HCT116 (cell line): ENCODE measurements at regions not wholly inside any gene's neighbourhood (a gene's known extent, or its start where the extent isn't known, plus 50 kb on each side); places are given as distances from the start of the nearest gene placed in this dataset.

Experiments used
- ATAC-seq: fragments of 200-7000 bp; cut with Tn5 transposase; 2 replicates; pipeline ENCODE4 v1.9.1; 2020; ENCODE audit warnings: mild to moderate bottlenecking, moderate library complexity
- BruUV-seq: library from RNA; stranded (reverse); fragments of 400-500 nt; replicated peaks from 2 replicates; lab custom pipeline; 2021; lab: Mats Ljungman, UMichigan
- CTCF ChIA-PET: fragments of 300-600 bp; sonication (Branson Sonifier 250); formaldehyde crosslinking; loops from one replicate; lab custom pipeline; 2021; ENCODE audit warnings: antibody characterized with exemption; lab: Charles Lee
- POLR2A ChIA-PET: fragments of 300-600, 350-600 bp; sonication (Branson Sonifier 250); formaldehyde crosslinking; loops from one replicate; lab custom pipeline; 2021; ENCODE audit warnings: antibody characterized with exemption; lab: Charles Lee
- RAD21 ChIA-PET, 2 experiments: fragments of 300-600 bp; sonication (Branson Sonifier 250); formaldehyde crosslinking; loops; one replicate each; lab custom pipeline; 2023; ENCODE audit warnings: low total read pairs in 2 of 2; ENCODE audit not compliant: uncharacterized antibody in 2 of 2, unreplicated experiment in 2 of 2, low non-redundant PET in 1 of 2; lab: Charles Lee
- DNase-seq: peaks from one replicate; pipeline ENCODE4 v3.0.0-alpha.2; 2010; ENCODE audit warnings: low read depth, low spot score
- H2AFZ ChIP-seq: fragments of 200-600 bp; shearing (Covaris generic), sonication (generic); 2 replicates; pipeline ENCODE4 v1.6.1; 2017; ENCODE audit warnings: low read depth, mixed run types, mixed read lengths, antibody characterized with exemption, low read length; ENCODE audit not compliant: poor library complexity, severe bottlenecking
- H3K27ac ChIP-seq: 2 replicates; pipeline ENCODE4 v1.5.1; 2012; ENCODE audit warnings: low read depth, low read length
- H3K27me3 ChIP-seq: fragments of 200-600 bp; sonication (generic); 2 replicates; pipeline ENCODE4 v1.6.1; 2016; ENCODE audit warnings: mixed run types, low read length, mixed read lengths; ENCODE audit not compliant: insufficient read depth
- H3K36me3 ChIP-seq, 2 experiments: fragments of 200-500 bp in 1 of 2; fragments of 200-600 bp in 1 of 2; sonication (Bioruptor generic) in 1 of 2; sonication (generic) in 1 of 2; 2 replicates each; pipeline versions ENCODE4 v1.5.1 to v1.6.1; 2014 to 2016; ENCODE audit warnings: low read length in 2 of 2, inconsistent platforms in 1 of 2, mixed read lengths in 1 of 2, mixed run types in 1 of 2; ENCODE audit not compliant: insufficient read depth in 2 of 2, control insufficient read depth in 1 of 2
- H3K4me1 ChIP-seq, 2 experiments: fragments of 200-600 bp in 1 of 2; sonication (generic) in 1 of 2; 2 replicates each; pipeline versions ENCODE4 v1.5.1 to v1.6.1; 2012 to 2017; ENCODE audit warnings: low read length in 2 of 2, inconsistent platforms in 1 of 2, mild to moderate bottlenecking in 1 of 2, mixed read lengths in 1 of 2, mixed run types in 1 of 2, moderate library complexity in 1 of 2; ENCODE audit not compliant: insufficient read depth in 2 of 2, control insufficient read depth in 1 of 2
- H3K4me2 ChIP-seq: fragments of 200-600 bp; sonication (generic); 2 replicates; pipeline ENCODE4 v1.6.1; 2017; ENCODE audit warnings: mixed run types, low read length, mixed read lengths
- H3K4me3 ChIP-seq, 2 experiments: fragments of 200-600 bp in 1 of 2; sonication (generic) in 1 of 2; replicated peaks in 1 of 2; 2 replicates each; pipeline ENCODE4 v1.5.1; 2011 to 2016; ENCODE audit warnings: low read length in 2 of 2, control low read depth in 1 of 2, low read depth in 1 of 2, mild to moderate bottlenecking in 1 of 2, mixed read lengths in 1 of 2, mixed run types in 1 of 2
- H3K79me2 ChIP-seq: fragments of 200-600 bp; sonication (generic); 2 replicates; pipeline ENCODE4 v1.6.1; 2017; ENCODE audit warnings: mild to moderate bottlenecking, mixed run types, low read length, moderate library complexity, mixed read lengths; ENCODE audit not compliant: insufficient read depth
- H3K9ac ChIP-seq: fragments of 200-600 bp; sonication (generic); 2 replicates; pipeline ENCODE4 v1.6.1; 2016; ENCODE audit warnings: low read length, mixed read lengths
- H3K9me2 ChIP-seq: fragments of 200-600 bp; sonication (generic), shearing (Covaris generic); 2 replicates; pipeline ENCODE4 v1.6.1; 2017; ENCODE audit warnings: mixed run types, mild to moderate bottlenecking, moderate library complexity; ENCODE audit not compliant: insufficient read depth
- H3K9me3 ChIP-seq, 2 experiments: fragments of 200-500 bp in 1 of 2; fragments of 200-600 bp in 1 of 2; sonication (Bioruptor generic) in 1 of 2; sonication (generic) in 1 of 2; 2 replicates each; pipeline ENCODE4 v1.6.1; 2014 to 2017; ENCODE audit warnings: low read length in 2 of 2, mixed read lengths in 2 of 2, inconsistent platforms in 1 of 2, low read depth in 1 of 2, mild to moderate bottlenecking in 1 of 2, mixed run types in 1 of 2, moderate library complexity in 1 of 2; ENCODE audit not compliant: control insufficient read depth in 1 of 2, insufficient read depth in 1 of 2
- H4K20me1 ChIP-seq: fragments of 200-600 bp; sonication (generic), shearing (Covaris generic); 2 replicates; pipeline ENCODE4 v1.6.1; 2017; ENCODE audit warnings: mixed run types, mild to moderate bottlenecking, moderate library complexity; ENCODE audit not compliant: insufficient read depth
- CEBPB ChIP-seq: IDR thresholded peaks from 2 replicates; pipeline ENCODE4 v1.6.1; 2012; ENCODE audit warnings: low read depth
- EZH2 ChIP-seq: fragments of 200-600 bp; sonication (generic); IDR thresholded peaks from 2 replicates; pipeline ENCODE4 v1.6.1; 2017; ENCODE audit warnings: antibody characterized with exemption, mixed run types
- EZH2phosphoT487 ChIP-seq: fragments of 200-600 bp; IDR thresholded peaks from 2 replicates; pipeline ENCODE4 v1.6.1; 2018; ENCODE audit warnings: antibody characterized with exemption, borderline replicate concordance
- POLR2AphosphoS5 ChIP-seq: IDR thresholded peaks from 2 replicates; pipeline ENCODE4 v1.6.1; 2011; ENCODE audit warnings: mild to moderate bottlenecking, low read depth, low read length, moderate library complexity
- SRF ChIP-seq: IDR thresholded peaks from 2 replicates; pipeline ENCODE4 v1.6.1; 2012; ENCODE audit warnings: low read depth
- ZNF274 ChIP-seq: fragments of 200-500 bp; sonication (Bioruptor generic); IDR thresholded peaks from 2 replicates; pipeline ENCODE4 v1.6.1; 2014; ENCODE audit warnings: mild to moderate bottlenecking, low read depth, low read length, inconsistent platforms
- intact Hi-C: fragments of 100-400 bp; cut with micrococcal nuclease; formaldehyde crosslinking; loops from 2 replicates; pipeline ENCODE4 v1.10.0; 2022
- TF ChIP-seq, protein P1 (sequence below): IDR thresholded peaks from 2 replicates; pipeline ENCODE4 v1.6.1; 2011; ENCODE audit warnings: mild to moderate bottlenecking, low read length, moderate library complexity; ENCODE audit not compliant: insufficient replicate concordance; ENCODE audit errors: extremely low read depth
- TF ChIP-seq, protein P2 (sequence below): IDR thresholded peaks from 2 replicates; pipeline ENCODE4 v1.6.1; 2012

DNA sequence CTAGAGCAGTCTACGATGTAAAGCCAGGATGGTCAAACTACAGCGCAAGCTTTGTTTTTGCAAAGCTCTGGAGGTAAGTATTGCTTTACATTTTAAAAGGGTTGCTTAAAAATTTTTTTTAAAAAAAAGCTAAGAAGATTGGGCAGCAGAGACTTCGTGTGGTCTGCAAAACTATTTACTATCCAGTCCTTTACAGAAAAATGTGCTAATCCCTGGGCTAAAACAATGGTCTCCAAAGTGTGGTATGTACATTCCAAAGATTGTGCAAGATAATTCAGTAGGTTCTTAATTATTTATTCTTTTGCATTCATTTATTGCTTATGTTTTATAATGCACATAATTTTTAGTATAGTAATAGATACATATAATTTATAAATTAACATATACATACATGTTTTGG is 113.2 kb downstream of the MFAP3L start:
- Histone ChIP-seq H3K27me3 (no peaks in the 10 kb centered on the region), H4K20me1 (no peaks in the 10 kb centered on the region; the same call in 1 of the 2 replicates)
- ATAC-seq = no peak
- no peak for DNase-seq
- CTCF ChIA-PET = no interaction called here
- TF ChIP-seq CEBPB (no peak), SRF (no peak)
- TF ChIP-seq, all 23 proteins: peak for 0
- no peak overlapping the region for H3K4me2 ChIP-seq
- no peak overlapping the region for H3K27ac ChIP-seq
- no peak overlapping the region for H2AFZ ChIP-seq
- POLR2A ChIA-PET = no interaction called here
- no peaks in the 10 kb centered on the region for H3K9me2 ChIP-seq
- no peaks in the 10 kb centered on the region for H3K36me3 ChIP-seq
- H3K79me2 ChIP-seq = no peaks in the 10 kb centered on the region
- BruUV-seq = no TSS peak
- peaks cover 5 to 6% of the 10 kb centered on the region in 2 experiments; a peak in 1 of 4 replicates for H3K9me3 ChIP-seq
- H3K9ac ChIP-seq = no peak overlapping the region
- no peak overlapping the region for H3K4me3 ChIP-seq
- intact Hi-C loops = no loop called here
- no peaks in the 10 kb centered on the region for H3K4me1 ChIP-seq
- RAD21 ChIA-PET = no interaction called here

- H3K9me2 ChIP-seq = no peaks in the 10 kb centered on the region
- no peak for TF ChIP-seq POLR2AphosphoS5
- TF ChIP-seq, all 23 proteins: peak for 0
- Histone ChIP-seq H3K79me2 (no peaks in the 10 kb centered on the region), H3K9ac (no peak overlapping the region), H3K36me3 (no peaks in the 10 kb centered on the region), H3K9me3 (no peaks in the 10 kb centered on the region), H3K4me1 (peaks cover 0 to 7% of the 10 kb centered on the region in 2 experiments; a peak in 1 of 4 replicates), H2AFZ (no peak overlapping the region), H3K27me3 (no peaks in the 10 kb centered on the region), H4K20me1 (no peaks in the 10 kb centered on the region; the same call in 1 of the 2 replicates), H3K4me2 (no peak overlapping the region), H3K27ac (no peak overlapping the region), H3K4me3 (no peak overlapping the region)
- ChIA-PET POLR2A (no interaction called here), RAD21 (no interaction called here), CTCF (no interaction called here)
- intact Hi-C loops = no loop called here
- DNase-seq (no peak), ATAC-seq (no peak)
- BruUV-seq = no TSS peak
Observed at GRCh38 chr4:169909897-169910296, 116.3 kb downstream of the MFAP3L start.

- Histone ChIP-seq H3K9me3 (no peaks in the 10 kb centered on the region), H3K9ac (no peak overlapping the region), H4K20me1 (no peaks in the 10 kb centered on the region; the same call in 1 of the 2 replicates), H3K9me2 (no peaks in the 10 kb centered on the region), H3K36me3 (no peaks in the 10 kb centered on the region), H3K4me1 (peaks cover 0 to 7% of the 10 kb centered on the region in 2 experiments; a peak in 1 of 4 replicates), H2AFZ (no peak overlapping the region), H3K27ac (no peak overlapping the region), H3K4me2 (no peak overlapping the region), H3K27me3 (no peaks in the 10 kb centered on the region), H3K4me3 (no peak overlapping the region), H3K79me2 (no peaks in the 10 kb centered on the region)
- no peak for DNase-seq
- ChIA-PET CTCF (no interaction called here), RAD21 (no interaction called here), POLR2A (no interaction called here)
- intact Hi-C loops = no loop called here
- ATAC-seq = no peak
- no TSS peak for BruUV-seq
- TF ChIP-seq EZH2 = no peak
- TF ChIP-seq, protein P1, sequence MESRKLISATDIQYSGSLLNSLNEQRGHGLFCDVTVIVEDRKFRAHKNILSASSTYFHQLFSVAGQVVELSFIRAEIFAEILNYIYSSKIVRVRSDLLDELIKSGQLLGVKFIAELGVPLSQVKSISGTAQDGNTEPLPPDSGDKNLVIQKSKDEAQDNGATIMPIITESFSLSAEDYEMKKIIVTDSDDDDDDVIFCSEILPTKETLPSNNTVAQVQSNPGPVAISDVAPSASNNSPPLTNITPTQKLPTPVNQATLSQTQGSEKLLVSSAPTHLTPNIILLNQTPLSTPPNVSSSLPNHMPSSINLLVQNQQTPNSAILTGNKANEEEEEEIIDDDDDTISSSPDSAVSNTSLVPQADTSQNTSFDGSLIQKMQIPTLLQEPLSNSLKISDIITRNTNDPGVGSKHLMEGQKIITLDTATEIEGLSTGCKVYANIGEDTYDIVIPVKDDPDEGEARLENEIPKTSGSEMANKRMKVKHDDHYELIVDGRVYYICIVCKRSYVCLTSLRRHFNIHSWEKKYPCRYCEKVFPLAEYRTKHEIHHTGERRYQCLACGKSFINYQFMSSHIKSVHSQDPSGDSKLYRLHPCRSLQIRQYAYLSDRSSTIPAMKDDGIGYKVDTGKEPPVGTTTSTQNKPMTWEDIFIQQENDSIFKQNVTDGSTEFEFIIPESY = no peak
- TF ChIP-seq EZH2phosphoT487 = no peak
- TF ChIP-seq, protein P2, sequence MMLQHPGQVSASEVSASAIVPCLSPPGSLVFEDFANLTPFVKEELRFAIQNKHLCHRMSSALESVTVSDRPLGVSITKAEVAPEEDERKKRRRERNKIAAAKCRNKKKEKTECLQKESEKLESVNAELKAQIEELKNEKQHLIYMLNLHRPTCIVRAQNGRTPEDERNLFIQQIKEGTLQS = no peak
- no peak for TF ChIP-seq POLR2AphosphoS5
- TF ChIP-seq SRF = no peak
- TF ChIP-seq CEBPB = no peak
- TF ChIP-seq ZNF274 = no peak
Observed at GRCh38 chr4:169909479-169909878, 116.7 kb downstream of the MFAP3L start.
